ENCODE measurements at regions not wholly inside any gene's neighbourhood (a gene's known extent, or its start where the extent isn't known, plus 50 kb on each side); places are given as distances from the start of the nearest gene placed in this dataset.

- no peak overlapping the region for H2BK12ac ChIP-seq (ENCODE audit: insufficient read length, low read depth, low read length)
- no peak overlapping the region for H4K8ac ChIP-seq (replicated peaks; ENCODE audit: insufficient read length, low read depth, low read length)
- H2BK20ac ChIP-seq (ENCODE audit: low read depth, low read length, poor library complexity, severe bottlenecking), result no peak overlapping the region
- 0 out of 4 replicates have a peak, but pooled peaks cover 0 to under 1% of the 10 kb centered on the region in 2 experiments for H3K4me1 Mint-ChIP-seq
- no peak overlapping the region for H3T11ph ChIP-seq (ENCODE audit: low read length)
- no peaks in the 10 kb centered on the region; a peak in 1 of 7 replicates for H3K36me3 Mint-ChIP-seq (ENCODE audit: insufficient read depth in 1 of 3, low read depth in 3 of 3)
- H3K14ac ChIP-seq (ENCODE audit: insufficient read depth, low read length), result no peak overlapping the region
- H3K79me1 ChIP-seq (ENCODE audit: insufficient read depth, low read depth, low read length, poor library complexity, severe bottlenecking), result no peaks in the 10 kb centered on the region
- no peaks in the 10 kb centered on the region; the same call in 1 of the 2 replicates for H3K27me3 ChIP-seq (ENCODE audit: insufficient read depth, low read length)
- H3K27ac ChIP-seq (ENCODE audit: insufficient read length, low read depth, low read length), result no peak overlapping the region
- no peak overlapping the region for H3K4me2 ChIP-seq (ENCODE audit: insufficient read depth, insufficient read length, low read length)
- H3K4me1 ChIP-seq (ENCODE audit: insufficient read depth, low read length), result no peaks in the 10 kb centered on the region
- no peak for DNase-seq
- H2AFZ ChIP-seq (ENCODE audit: low read length), result no peak overlapping the region
- H2BK5ac ChIP-seq (ENCODE audit: insufficient read length, low read length), result no peak overlapping the region
- no peak overlapping the region for H3K23ac ChIP-seq (ENCODE audit: insufficient read length, low read depth, low read length)
- peaks cover 0 to 2% of the 10 kb centered on the region in 2 experiments; a peak in 1 of 5 replicates for H3K9me3 Mint-ChIP-seq
- H4K5ac ChIP-seq (ENCODE audit: insufficient read length, low read depth, low read length), result no peak overlapping the region
- H4K91ac ChIP-seq (ENCODE audit: insufficient read length, low read depth, low read length), result no peak overlapping the region
- H2BK15ac ChIP-seq (ENCODE audit: low read depth, low read length), result no peak overlapping the region
- no peak overlapping the region for H3K27ac Mint-ChIP-seq
- H3K56ac ChIP-seq (ENCODE audit: insufficient read length, low read depth, low read length), result no peak overlapping the region
- no peaks in the 10 kb centered on the region for H3K9me3 ChIP-seq (ENCODE audit: control insufficient read depth, low read depth, low read length)
- H4K20me1 ChIP-seq (ENCODE audit: control insufficient read depth, insufficient read depth, insufficient read length), result no peaks in the 10 kb centered on the region
- no peak for TF ChIP-seq CTCF (conservative IDR thresholded peaks at IDR 0.05)
- H3K18ac ChIP-seq (ENCODE audit: insufficient read length, low read depth, low read length), result no peak overlapping the region
- no CpG with 5 or more reads among the region's 5 CpGs for WGBS (ENCODE audit: extremely low coverage, insufficient read length, low lambda C conversion rate)
- H3K27me3 Mint-ChIP-seq (ENCODE audit: low read depth), result peaks cover 13% of the 10 kb centered on the region
- no peak overlapping the region for H2BK120ac ChIP-seq (ENCODE audit: low read depth, low read length, poor library complexity, severe bottlenecking)
- no peak overlapping the region for H3K9ac ChIP-seq (ENCODE audit: extremely low read depth, insufficient read length, low read length)
- H3K79me2 ChIP-seq (ENCODE audit: insufficient read depth, low read length), result no peaks in the 10 kb centered on the region
- H3K4ac ChIP-seq (ENCODE audit: low read depth, low read length), result no peak overlapping the region
- H3K23me2 ChIP-seq (ENCODE audit: insufficient read length, low read depth, low read length, poor library complexity, severe bottlenecking), result no peaks in the 10 kb centered on the region
- no peak overlapping the region for H2AK5ac ChIP-seq (ENCODE audit: insufficient read length, low read length)
- no peak overlapping the region for H3K4me3 Mint-ChIP-seq
Measured at GRCh38 chr5:133668458-133668857, 56.1 kb upstream of the FSTL4 start.
